Psoas muscle (tissue), 7 donors: ENCODE measurements at regions not wholly inside any gene's neighbourhood (a gene's known extent, or its start where the extent isn't known, plus 50 kb on each side); places are given as distances from the start of the nearest gene placed in this dataset.

Experiments used
- ATAC-seq, 4 donors: fragments of 200-7000 bp; cut with Tn5 transposase; one replicate each; pipeline ENCODE4 v1.9.1; 2020; ENCODE audit warnings: moderate library complexity in 3 of 4, mild to moderate bottlenecking in 2 of 4
- DNase-seq, 2 donors: peaks; one replicate each; pipeline ENCODE4 v3.0.0-alpha.2; 2020
- H3K27ac ChIP-seq: fragments of 200-600 bp; one replicate; pipeline ENCODE4 v1.8.0; 2022
- H3K27me3 ChIP-seq, 3 donors: fragments of 200-600 bp in 1 of 3; one replicate each; pipeline versions ENCODE4 v1.6.1 to v1.8.0; 2013 to 2022; ENCODE audit warnings: low read length in 2 of 3, mild to moderate bottlenecking in 2 of 3, moderate library complexity in 1 of 3; ENCODE audit not compliant: insufficient read depth in 3 of 3
- H3K36me3 ChIP-seq, 2 donors: fragments of 200-600 bp in 1 of 2; one replicate each; pipeline versions ENCODE4 v1.6.1 to v1.8.0; 2013 to 2022; ENCODE audit warnings: low read depth in 1 of 2, mild to moderate bottlenecking in 1 of 2, moderate library complexity in 1 of 2; ENCODE audit not compliant: insufficient read depth in 1 of 2
- H3K4me1 ChIP-seq: fragments of 200-600 bp; one replicate; pipeline ENCODE4 v1.8.0; 2022
- H3K4me3 ChIP-seq: fragments of 200-600 bp; one replicate; pipeline ENCODE4 v1.8.0; 2022; ENCODE audit warnings: mild to moderate bottlenecking
- H3K9me3 ChIP-seq: fragments of 200-600 bp; one replicate; pipeline ENCODE4 v1.8.0; 2022
- CTCF ChIP-seq: fragments of 200-600 bp; IDR thresholded peaks from one replicate; pipeline ENCODE4 v1.8.0; 2022; ENCODE audit warnings: antibody characterized with exemption
- WGBS, 3 donors: extraction: QIAGEN DNeasy Blood & Tissue Kit; methylation state at CpG; one replicate each; pipeline versions ENCODE4 v1.1.6 to v1.1.7; 2013; 5-methylcytosine and 5-hydroxymethylcytosine counted together
- intact Hi-C, 2 donors: fragments of 100-400 bp; cut with DNase I; formaldehyde crosslinking; loops; one replicate each; pipeline versions ENCODE4 v1.11.0 to v1.14.2; 2022
- donor health status: healthy with polysubstance abuse.
- donor health status: DM: no; HTN: no; CAD: no; lungs with moderate emphysema.
- donor health status: Bipolar disorder and iron deficiency.
- donor health status: healthy.
- donor health status: DM: yes; HTN: yes; CAD: no.
- donor health status: DM: no; HTN: no; CAD: no.
- donor health status: DM: yes; HTN: yes; CAD: no.

GRCh38 chr2:172672114-172672513 is 63.5 kb upstream of the RAPGEF4 start:
- TF ChIP-seq CTCF: no peak
- H3K9me3 ChIP-seq: no peaks in the 10 kb centered on the region
- intact Hi-C loops: loop anchor here in 1 of 2 donors (5.0 kb wide), 1 partner anchor 75 kb away; no protein-coding TSS in a partner anchor
- H3K36me3 ChIP-seq: no peaks in the 10 kb centered on the region
- DNase-seq: no peak
- H3K27me3 ChIP-seq: no peaks in the 10 kb centered on the region
- WGBS, 3 donors: 56 to 64% (median 63%) methylated on average over 1 of the region's 1 CpG
- no peaks in the 10 kb centered on the region for H3K4me1 ChIP-seq
- ATAC-seq: no peak
- H3K4me3 ChIP-seq: no peak overlapping the region
- H3K27ac ChIP-seq: no peak overlapping the region

DNA sequence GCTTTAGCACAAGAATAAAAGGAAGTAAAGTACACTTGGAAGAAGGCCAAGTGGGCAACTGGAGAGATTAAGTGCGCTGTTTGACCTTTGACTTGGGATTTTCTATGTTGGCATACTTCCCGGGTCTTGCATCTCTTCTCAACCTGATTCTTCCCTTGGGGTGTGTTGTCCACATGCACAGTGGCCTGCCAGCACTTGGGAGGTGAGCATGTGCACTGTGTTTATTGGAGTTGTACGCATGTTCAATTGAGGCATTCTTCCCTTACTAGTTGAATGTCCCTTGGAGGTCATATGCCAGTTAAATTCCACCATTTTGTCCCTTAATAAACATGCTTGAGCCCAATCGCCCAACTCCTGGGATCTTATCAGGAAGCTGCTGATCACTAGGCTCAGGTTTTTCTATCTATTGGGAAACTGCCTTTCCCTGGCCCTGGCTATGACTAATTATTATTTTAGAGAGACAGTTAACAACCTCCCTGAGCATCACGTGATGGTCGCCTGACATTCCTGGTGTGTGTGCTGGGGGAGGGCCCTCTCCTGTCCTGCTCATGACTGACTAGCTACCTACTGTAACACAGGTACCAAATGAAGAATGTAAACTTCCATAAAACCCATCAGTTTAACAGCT is 62.5 kb upstream of the RAPGEF4 start:
- Histone ChIP-seq H3K9me3 (no peaks in the 10 kb centered on the region), H3K4me1 (no peaks in the 10 kb centered on the region), H3K27me3 (no peaks in the 10 kb centered on the region), H3K4me3 (no peak overlapping the region), H3K27ac (no peak overlapping the region), H3K36me3 (no peaks in the 10 kb centered on the region)
- DNase-seq (no peak), ATAC-seq (no peak)
- no peak for TF ChIP-seq CTCF
- 66 to 73% (median 72%) methylated on average over 6 of the region's 6 CpGs for WGBS, 3 donors
- intact Hi-C loops: loop anchor here in 1 of 2 donors (5.0 kb wide), 1 partner anchor 76 kb away; no protein-coding TSS in a partner anchor

DNA sequence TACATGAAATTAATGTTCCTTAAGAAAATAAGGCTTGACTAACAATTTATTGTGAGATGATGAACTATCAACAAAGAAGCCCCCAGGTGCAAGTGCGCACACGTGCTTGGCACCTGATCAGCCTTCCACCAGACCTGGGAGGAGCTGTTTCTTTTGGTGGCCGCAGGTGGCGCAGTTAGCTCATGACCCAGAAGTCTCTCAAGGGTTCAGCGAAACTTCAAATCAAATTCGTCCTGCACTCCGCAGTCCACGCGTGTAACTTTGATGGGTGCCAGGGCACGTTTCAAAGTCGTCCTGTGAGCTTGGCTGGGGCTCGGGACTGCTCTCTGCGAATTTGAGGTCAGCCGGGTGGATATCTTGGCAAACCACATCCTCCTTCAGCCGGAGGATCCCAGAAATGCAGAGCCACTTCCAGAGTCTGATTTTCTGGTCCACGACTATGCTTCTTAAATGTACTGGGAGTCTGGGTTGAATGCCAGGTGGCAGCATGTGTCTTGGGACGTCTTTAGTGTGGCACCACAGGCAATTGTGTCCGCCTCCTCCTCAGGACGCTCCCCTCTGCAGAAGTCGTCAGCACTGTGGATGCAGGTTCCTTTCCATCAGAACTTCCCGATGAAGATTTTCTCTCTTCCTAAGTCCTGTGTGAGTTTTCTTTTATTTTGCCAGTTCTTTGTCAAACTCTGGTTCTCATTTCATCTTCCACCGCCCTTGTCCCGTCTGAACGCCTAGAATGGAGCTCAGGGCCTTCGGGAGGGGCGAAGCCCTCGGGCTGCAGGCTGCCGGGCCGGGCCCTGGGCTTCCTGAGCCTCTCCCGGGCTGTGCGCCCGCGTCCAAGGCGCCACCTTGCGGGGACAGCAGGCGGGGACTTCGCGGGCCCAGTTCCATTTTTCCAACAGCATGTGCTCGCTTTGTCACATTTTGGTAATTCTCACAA is 61.3 kb upstream of the RAPGEF4 start:
- peak overlapping the region; percentile 37 for H3K4me3 ChIP-seq
- intact Hi-C loops: loop anchor here in 1 of 2 donors (5.0 kb wide), 1 partner anchor 77 kb away; no protein-coding TSS in a partner anchor
- H3K27ac ChIP-seq: no peak overlapping the region
- H3K9me3 ChIP-seq: no peaks in the 10 kb centered on the region
- DNase-seq: peak; percentile 25 to 66
- WGBS, 3 donors: 24 to 38% (median 34%) methylated on average over 39 of the region's 39 CpGs
- no peaks in the 10 kb centered on the region for H3K27me3 ChIP-seq
- peak; percentile 65 to 87 (median 76) for ATAC-seq
- no peaks in the 10 kb centered on the region for H3K4me1 ChIP-seq
- H3K36me3 ChIP-seq: no peaks in the 10 kb centered on the region
- peak; percentile 67 for TF ChIP-seq CTCF

GRCh38 chr2:172674968-172675303 is 60.7 kb upstream of the RAPGEF4 start:
- WGBS, 3 donors: 54 to 69% (median 68%) methylated on average over 3 of the region's 3 CpGs

More at GRCh38 chr2:172674968-172675303, 60.7 kb upstream of the RAPGEF4 start:
- no peak overlapping the region for H3K4me3 ChIP-seq
- no peak overlapping the region for H3K27ac ChIP-seq
- intact Hi-C loops: loop anchor here in 1 of 2 donors (5.0 kb wide), 1 partner anchor 78 kb away; no protein-coding TSS in a partner anchor
- TF ChIP-seq CTCF: no peak
- no peak for ATAC-seq
- no peaks in the 10 kb centered on the region for H3K36me3 ChIP-seq
- H3K27me3 ChIP-seq: no peaks in the 10 kb centered on the region
- DNase-seq: no peak
- H3K9me3 ChIP-seq: no peaks in the 10 kb centered on the region
- no peaks in the 10 kb centered on the region for H3K4me1 ChIP-seq
